GM19035 (cell line): ENCODE measurements at regions not wholly inside any gene's neighbourhood (a gene's known extent, or its start where the extent isn't known, plus 50 kb on each side); places are given as distances from the start of the nearest gene placed in this dataset.
"Not testable (repeated sequence)": the region's sequence is repeated elsewhere in the genome, so short reads cannot be mapped to it uniquely, and the experiment has no call there.

Experiments
- ATAC-seq: cut with Tn5 transposase; IDR thresholded peaks from one replicate; pipeline ENCODE4 v1.9.1; 2021; ENCODE audit not compliant: unreplicated experiment

GRCh38 chr7:12975412-12975811 lies 288.0 kb downstream of the ARL4A start:
- ATAC-seq = no peak

- no peak for ATAC-seq
Observed at GRCh38 chr7:12979181-12979580, 291.7 kb downstream of the ARL4A start.

- no peak for ATAC-seq
Observed at GRCh38 chr7:12982178-12982577, 294.7 kb downstream of the ARL4A start.

GRCh38 chr7:12984117-12984516 lies 296.7 kb downstream of the ARL4A start:
- ATAC-seq = no peak

GRCh38 chr7:12985228-12985627 lies 297.8 kb downstream of the ARL4A start:
- no peak for ATAC-seq

GRCh38 chr7:12985752-12986151 lies 298.3 kb downstream of the ARL4A start:
- no peak for ATAC-seq

GRCh38 chr7:12987238-12987637 lies 299.8 kb downstream of the ARL4A start:
- no peak for ATAC-seq

- no peak for ATAC-seq
Observed at GRCh38 chr7:12990440-12990839, 303.0 kb downstream of the ARL4A start.

GRCh38 chr7:12993025-12993424 lies 305.6 kb downstream of the ARL4A start:
- no peak for ATAC-seq

GRCh38 chr7:12995912-12996469 lies 308.6 kb downstream of the ARL4A start:
- ATAC-seq = no peak

GRCh38 chr7:13007331-13007730 lies 319.9 kb downstream of the ARL4A start:
- ATAC-seq = no peak

- no peak for ATAC-seq
Observed at GRCh38 chr7:13009517-13009916, 322.1 kb downstream of the ARL4A start.

GRCh38 chr7:13014011-13014410 lies 326.6 kb downstream of the ARL4A start:
- ATAC-seq = no peak

- ATAC-seq = no peak
Observed at GRCh38 chr7:13016036-13016581, 328.7 kb downstream of the ARL4A start.

- no peak for ATAC-seq
Observed at GRCh38 chr7:13016592-13017332, 329.3 kb downstream of the ARL4A start.

GRCh38 chr7:13017333-13017857 lies 330.0 kb downstream of the ARL4A start:
- no peak for ATAC-seq

GRCh38 chr7:13017881-13018280 lies 330.4 kb downstream of the ARL4A start:
- ATAC-seq = no peak

GRCh38 chr7:13021566-13022300 lies 334.3 kb downstream of the ARL4A start:
- ATAC-seq = no peak

GRCh38 chr7:13024121-13024674 lies 336.8 kb downstream of the ARL4A start:
- no peak for ATAC-seq

- ATAC-seq = not testable (repeated sequence)
Observed at GRCh38 chr7:13025043-13025442, 337.6 kb downstream of the ARL4A start.

- ATAC-seq = no peak
Observed at GRCh38 chr7:13027321-13027720, 339.9 kb downstream of the ARL4A start.
